Pancreas (tissue), 10 donors: ENCODE measurements at regions not wholly inside any gene's neighbourhood (a gene's known extent, or its start where the extent isn't known, plus 50 kb on each side); places are given as distances from the start of the nearest gene placed in this dataset.

Experiments
- ATAC-seq, 4 donors: fragments of 200-7000 bp; cut with Tn5 transposase; one replicate each; pipeline versions ENCODE4 v1.8.0 to v1.9.1; 2020; ENCODE audit warnings: mild to moderate bottlenecking in 4 of 4, moderate library complexity in 4 of 4
- DNase-seq, 6 donors: peaks; one replicate each; pipeline ENCODE4 v3.0.0-alpha.2; 2020
- FAIRE-seq: peaks from 2 replicates; lab custom pipeline; 2012; peaks lifted over from hg19 to GRCh38; lab: Jason Lieb, UNC
- H3K27ac ChIP-seq, 4 donors: fragments of 200-600 bp; sonication (generic); 1 replicate in 3 of 4; 2 replicates in 1 of 4; pipeline versions ENCODE4 v1.5.0 to v1.8.0; 2020
- H3K27me3 ChIP-seq, 4 donors: fragments of 200-600 bp; one replicate each; pipeline ENCODE4 v1.8.0; 2021
- H3K36me3 ChIP-seq, 3 donors: fragments of 200-600 bp; sonication (generic) in 1 of 3; one replicate each; pipeline versions ENCODE4 v1.5.0 to v1.8.0; 2020 to 2021
- H3K4me1 ChIP-seq, 3 donors: fragments of 200-600 bp; one replicate each; pipeline ENCODE4 v1.8.0; 2021
- H3K4me3 ChIP-seq, 4 donors: fragments of 200-600 bp; sonication (generic) in 2 of 4; one replicate each; pipeline versions ENCODE4 v1.5.0 to v1.8.0; 2020 to 2021
- H3K9me3 ChIP-seq, 4 donors: fragments of 200-600 bp; one replicate each; pipeline ENCODE4 v1.8.0; 2021
- CTCF ChIP-seq, 4 donors: fragments of 200-600 bp; sonication (generic) in 3 of 4; IDR thresholded peaks; one replicate each; pipeline versions ENCODE4 v1.5.0 to v1.8.0; 2021; ENCODE audit warnings: antibody characterized with exemption in 4 of 4
- WGBS, 2 donors: extraction: QIAGEN DNeasy Blood & Tissue Kit; methylation state at CpG; one replicate each; pipeline ENCODE4 v1.1.7; 2013; 5-methylcytosine and 5-hydroxymethylcytosine counted together
- intact Hi-C, 3 donors: fragments of 100-400 bp; cut with DNase I; formaldehyde crosslinking; loops; one replicate each; pipeline versions ENCODE4 v1.11.1 to v1.14.2; 2022
- donor health status: healthy with polysubstance abuse.
- donor health status: DM: no; HTN: no; CAD: no; lungs with moderate emphysema.
- donor health status: DM: no; HTN: no; CAD: no.
- donor health status: control.
- donor health status: control.
- donor health status: Bipolar disorder and iron deficiency.
- donor health status: DM: yes; HTN: yes; CAD: no.
- donor health status: DM: no; HTN: no; CAD: no.
- donor health status: DM: no; HTN: no; CAD: no.
- donor health status: DM: yes; HTN: yes; CAD: no.

DNA sequence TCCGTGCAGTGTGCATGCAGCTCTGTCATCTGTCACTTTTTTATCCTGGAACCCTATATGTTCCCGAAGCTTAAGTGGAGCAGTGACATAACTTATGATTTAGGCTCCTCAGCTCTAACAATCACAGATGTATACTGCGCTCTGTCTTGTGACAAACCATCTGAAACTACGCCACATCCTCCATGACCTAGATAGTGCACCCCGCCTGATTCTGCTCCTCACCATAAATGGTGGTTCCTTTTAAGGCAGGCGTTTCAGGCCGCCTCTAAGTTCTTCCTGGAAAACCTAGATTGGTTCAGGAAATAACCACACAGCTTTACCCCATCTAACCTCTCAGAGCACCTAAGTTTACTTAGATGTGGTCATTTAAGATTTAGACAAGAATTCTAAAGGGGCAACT is 372.0 kb downstream of the CDH10 start:
- FAIRE-seq (no peak), ATAC-seq (no peak), DNase-seq (no peak)
- intact Hi-C loops: no loop called here
- no peaks in the 10 kb centered on the region for H3K4me1 ChIP-seq
- H3K9me3 ChIP-seq: no peaks in the 10 kb centered on the region
- no peaks in the 10 kb centered on the region for H3K36me3 ChIP-seq
- no peak overlapping the region for H3K27ac ChIP-seq
- no peak overlapping the region for H3K4me3 ChIP-seq
- no peaks in the 10 kb centered on the region for H3K27me3 ChIP-seq
- WGBS, 2 donors: 76 to 85% methylated on average over 7 of the region's 7 CpGs
- no peak for TF ChIP-seq CTCF (IDR thresholded peaks at IDR 0.05)

- Histone ChIP-seq H3K27ac (no peak overlapping the region), H3K27me3 (peaks cover 0 to 3% (median 0%) of the 10 kb centered on the region in 4 donors), H3K36me3 (no peaks in the 10 kb centered on the region), H3K4me3 (no peak overlapping the region), H3K9me3 (no peaks in the 10 kb centered on the region), H3K4me1 (no peaks in the 10 kb centered on the region)
- ATAC-seq: no peak
- TF ChIP-seq CTCF (IDR thresholded peaks at IDR 0.05): no peak
- no peak for FAIRE-seq
- DNase-seq: no peak
- intact Hi-C loops: no loop called here
- 58 to 62% methylated on average over 5 of the region's 5 CpGs for WGBS, 2 donors
Measured at GRCh38 chr5:24280215-24280614, 364.6 kb downstream of the CDH10 start.

DNA sequence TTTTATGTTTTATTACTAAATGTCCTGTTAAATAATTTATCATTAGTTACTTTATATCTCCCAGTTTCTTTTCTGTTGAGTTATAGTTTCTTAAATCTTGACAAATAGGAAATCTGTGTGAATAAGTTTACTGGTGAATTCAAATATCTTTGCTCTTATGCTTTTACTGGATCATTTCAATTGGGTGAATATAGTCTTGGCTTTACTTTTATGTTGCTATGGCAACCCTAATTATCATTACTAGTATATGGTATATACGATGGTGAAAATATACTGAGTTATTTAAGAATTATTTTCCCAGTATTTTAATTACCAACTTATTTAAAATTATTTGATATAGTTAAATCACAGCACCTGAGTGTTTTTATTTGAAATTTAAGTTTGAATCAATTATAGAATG is 363.0 kb downstream of the CDH10 start:
- Histone ChIP-seq H3K27me3 (peaks cover 0 to 3% (median 0%) of the 10 kb centered on the region in 4 donors), H3K9me3 (no peaks in the 10 kb centered on the region), H3K4me3 (no peak overlapping the region), H3K4me1 (no peaks in the 10 kb centered on the region), H3K27ac (no peak overlapping the region), H3K36me3 (no peaks in the 10 kb centered on the region)
- ATAC-seq (no peak), DNase-seq (no peak), FAIRE-seq (peak; percentile 5)
- WGBS, 2 donors: 41 to 54% methylated on average over 1 of the region's 1 CpG
- intact Hi-C loops: no loop called here
- TF ChIP-seq CTCF (IDR thresholded peaks at IDR 0.05): no peak

DNA sequence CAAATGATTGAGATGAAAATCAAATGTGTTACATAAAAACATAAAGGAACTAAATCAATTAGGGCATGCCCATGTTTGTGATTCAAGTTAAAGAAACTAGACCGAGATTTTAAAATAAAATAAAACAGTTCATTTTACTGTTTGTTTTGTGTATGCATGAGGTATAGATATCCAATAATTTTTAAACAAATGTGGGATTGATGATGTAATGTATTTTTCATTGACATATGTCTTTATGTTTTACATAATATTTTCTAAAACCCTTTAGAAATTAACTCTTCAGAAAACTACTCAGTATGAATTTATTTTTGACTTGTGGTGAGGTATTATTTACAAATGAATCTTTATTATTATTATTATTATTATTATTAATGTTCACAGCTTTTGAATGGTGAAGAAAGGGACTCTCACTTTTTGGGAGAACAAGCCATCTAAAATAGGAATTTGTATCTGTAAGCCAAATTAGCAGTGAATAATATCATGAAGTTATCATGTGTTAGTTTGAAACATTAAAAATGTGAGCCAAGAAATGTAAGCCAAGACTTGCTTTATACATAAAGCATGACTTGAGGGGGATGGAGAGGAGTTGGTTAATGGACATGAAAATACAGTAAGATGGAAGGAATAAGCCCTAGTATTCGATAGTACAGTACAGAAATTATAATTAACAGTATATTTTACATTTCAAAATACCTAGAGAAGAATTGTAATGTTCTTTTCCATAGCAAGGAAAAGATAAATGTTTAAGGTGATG is 355.0 kb downstream of the CDH10 start:
- 48 to 52% methylated on average over 2 of the region's 2 CpGs for WGBS, 2 donors
- no peak overlapping the region for H3K4me3 ChIP-seq
- no peaks in the 10 kb centered on the region for H3K27me3 ChIP-seq
- FAIRE-seq: no peak
- no peaks in the 10 kb centered on the region for H3K9me3 ChIP-seq
- DNase-seq: no peak
- no peak overlapping the region for H3K27ac ChIP-seq
- intact Hi-C loops: no loop called here
- no peak for TF ChIP-seq CTCF (IDR thresholded peaks at IDR 0.05)
- no peaks in the 10 kb centered on the region for H3K4me1 ChIP-seq
- ATAC-seq: no peak
- no peaks in the 10 kb centered on the region for H3K36me3 ChIP-seq

DNA sequence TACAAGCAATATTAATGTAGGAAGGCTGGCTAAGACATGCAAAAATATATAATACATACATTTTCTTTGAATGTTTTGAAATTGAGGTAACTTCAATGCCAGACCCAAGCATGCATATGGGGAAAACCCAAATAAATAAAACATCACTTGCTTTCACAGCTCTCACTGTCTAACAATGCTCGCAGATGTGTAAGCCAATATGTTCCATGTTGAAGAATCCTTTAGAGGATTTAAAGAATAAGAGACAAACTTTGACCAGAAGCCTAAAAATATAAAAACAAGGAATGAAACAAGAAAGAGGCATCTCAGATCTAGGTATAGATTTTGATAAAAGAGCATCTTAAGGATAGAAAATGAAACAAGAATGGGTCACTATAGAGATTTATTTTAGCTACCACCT is 354.2 kb downstream of the CDH10 start:
- no peak for TF ChIP-seq CTCF (IDR thresholded peaks at IDR 0.05)
- FAIRE-seq (no peak), DNase-seq (no peak)

More for the DNA sequence above, 354.2 kb downstream of the CDH10 start:
- H3K9me3 ChIP-seq: no peaks in the 10 kb centered on the region
- no peak overlapping the region for H3K4me3 ChIP-seq
- ATAC-seq: no peak
- no peaks in the 10 kb centered on the region for H3K27me3 ChIP-seq
- H3K27ac ChIP-seq: no peak overlapping the region
- H3K4me1 ChIP-seq: no peaks in the 10 kb centered on the region
- intact Hi-C loops: no loop called here
- no peaks in the 10 kb centered on the region for H3K36me3 ChIP-seq
- 71 to 86% methylated on average over 1 of the region's 1 CpG for WGBS, 2 donors
